ENCODE measurements at regions not wholly inside any gene's neighbourhood (a gene's known extent, or its start where the extent isn't known, plus 50 kb on each side); places are given as distances from the start of the nearest gene placed in this dataset.

GRCh38 chr9:93898502-93899426 lies 56.4 kb downstream of the BARX1 start:
- Histone ChIP-seq H3K4me3 (no peak overlapping the region), H3K4me1 (no peaks in the 10 kb centered on the region), H3K36me3 (no peaks in the 10 kb centered on the region), H3K9me3 (peaks cover 0 to 1% (median 0%) of the 10 kb centered on the region in 11 donors), H3K27me3 (peaks cover 0 to 17% (median 0%) of the 10 kb centered on the region in 7 donors), H3K27ac (no peak overlapping the region)
- DNase-seq (no peak), ATAC-seq (no peak)
- TF ChIP-seq CTCF (IDR thresholded peaks at IDR 0.05): no peak
- 72 to 76% methylated on average over 17 of the region's 17 CpGs for WGBS, 2 donors
- intact Hi-C loops (cut with DNase I): no loop called here

- no peak overlapping the region for H3K4me3 ChIP-seq
Observed at GRCh38 chr9:93898026-93898425, 57.1 kb downstream of the BARX1 start.

GRCh38 chr9:93897075-93897970 lies 57.8 kb downstream of the BARX1 start:
- no peak for TF ChIP-seq CTCF (IDR thresholded peaks at IDR 0.05)
- 88 to 94% methylated on average over 8 of the region's 8 CpGs for WGBS, 2 donors
- Histone ChIP-seq H3K27ac (no peak overlapping the region), H3K4me1 (no peaks in the 10 kb centered on the region), H3K9me3 (peaks cover 0 to 14% (median 4%) of the 10 kb centered on the region in 11 donors), H3K36me3 (no peaks in the 10 kb centered on the region), H3K4me3 (no peak overlapping the region), H3K27me3 (peaks cover 0 to 17% (median 0%) of the 10 kb centered on the region in 7 donors)
- no peak for DNase-seq
- no peak for ATAC-seq
- intact Hi-C loops (cut with DNase I): no loop called here

More at GRCh38 chr9:93898026-93898425, 57.1 kb downstream of the BARX1 start:
- intact Hi-C loops (cut with DNase I): no loop called here
- no peak for DNase-seq
- H3K4me1 ChIP-seq: no peaks in the 10 kb centered on the region
- H3K9me3 ChIP-seq: peaks cover 0 to 7% (median under 1%) of the 10 kb centered on the region in 11 donors
- WGBS, 2 donors: 56 to 60% methylated on average over 2 of the region's 2 CpGs
- peaks cover 0 to 17% (median 0%) of the 10 kb centered on the region in 7 donors for H3K27me3 ChIP-seq
- H3K36me3 ChIP-seq: no peaks in the 10 kb centered on the region
- no peak for TF ChIP-seq CTCF (IDR thresholded peaks at IDR 0.05)
- no peak for ATAC-seq
- H3K27ac ChIP-seq: no peak overlapping the region

GRCh38 chr9:93896496-93897033 lies 58.6 kb downstream of the BARX1 start:
- DNase-seq (no peak), ATAC-seq (no peak)
- H3K27ac ChIP-seq: no peak overlapping the region
- H3K36me3 ChIP-seq: no peaks in the 10 kb centered on the region
- H3K9me3 ChIP-seq: peaks cover 0 to 17% (median 4%) of the 10 kb centered on the region in 11 donors
- no peak overlapping the region for H3K4me3 ChIP-seq
- peaks cover 0 to 17% (median 0%) of the 10 kb centered on the region in 7 donors for H3K27me3 ChIP-seq
- intact Hi-C loops (cut with DNase I): no loop called here
- no peaks in the 10 kb centered on the region for H3K4me1 ChIP-seq
- TF ChIP-seq CTCF (IDR thresholded peaks at IDR 0.05): no peak
- 82 to 87% methylated on average over 9 of the region's 9 CpGs for WGBS, 2 donors
